ENCODE measurements at regions not wholly inside any gene's neighbourhood (a gene's known extent, or its start where the extent isn't known, plus 50 kb on each side); places are given as distances from the start of the nearest gene placed in this dataset.

GRCh38 chrX:122910697-122911096 lies 273.4 kb upstream of the GRIA3 start:
- Mint-ChIP-seq H3K36me3 (ENCODE audit: low read depth) (no peaks in the 10 kb centered on the region), H3K4me1 (no peaks in the 10 kb centered on the region), H3K9me3 (peaks cover 21% of the 10 kb centered on the region), H3K27ac (ENCODE audit: unreplicated experiment) (no peak overlapping the region), H3K27me3 (ENCODE audit: low read depth) (no peaks in the 10 kb centered on the region), H3K4me3 (no peak overlapping the region)
- no peak for TF ChIP-seq CTCF (conservative IDR thresholded peaks at IDR 0.05)
- no peak for DNase-seq (ENCODE audit: low read depth, low spot score)

- DNase-seq (ENCODE audit: low read depth, low spot score) = no peak
- Mint-ChIP-seq H3K36me3 (ENCODE audit: low read depth) (no peaks in the 10 kb centered on the region), H3K4me3 (no peak overlapping the region), H3K27me3 (ENCODE audit: low read depth) (no peaks in the 10 kb centered on the region), H3K27ac (ENCODE audit: unreplicated experiment) (no peak overlapping the region), H3K9me3 (peaks cover 24% of the 10 kb centered on the region), H3K4me1 (no peaks in the 10 kb centered on the region)
- no peak for TF ChIP-seq CTCF (conservative IDR thresholded peaks at IDR 0.05)
Measured at GRCh38 chrX:122913134-122913533, 270.9 kb upstream of the GRIA3 start.

GRCh38 chrX:122913764-122914163 lies 270.3 kb upstream of the GRIA3 start:
- no peaks in the 10 kb centered on the region for H3K27me3 Mint-ChIP-seq (ENCODE audit: low read depth)
- H3K27ac Mint-ChIP-seq (ENCODE audit: unreplicated experiment) = no peak overlapping the region
- no peaks in the 10 kb centered on the region for H3K36me3 Mint-ChIP-seq (ENCODE audit: low read depth)
- no peak overlapping the region for H3K4me3 Mint-ChIP-seq
- no peak for DNase-seq (ENCODE audit: low read depth, low spot score)
- no peak for TF ChIP-seq CTCF (conservative IDR thresholded peaks at IDR 0.05)
- H3K9me3 Mint-ChIP-seq = peaks cover 24% of the 10 kb centered on the region
- H3K4me1 Mint-ChIP-seq = no peaks in the 10 kb centered on the region

GRCh38 chrX:122914256-122914655 lies 269.8 kb upstream of the GRIA3 start:
- TF ChIP-seq CTCF (conservative IDR thresholded peaks at IDR 0.05) = no peak
- H3K4me3 Mint-ChIP-seq = no peak overlapping the region
- no peak overlapping the region for H3K27ac Mint-ChIP-seq (ENCODE audit: unreplicated experiment)
- no peaks in the 10 kb centered on the region for H3K36me3 Mint-ChIP-seq (ENCODE audit: low read depth)
- H3K9me3 Mint-ChIP-seq = peaks cover 24% of the 10 kb centered on the region
- DNase-seq (ENCODE audit: low read depth, low spot score) = no peak
- no peaks in the 10 kb centered on the region for H3K4me1 Mint-ChIP-seq
- no peaks in the 10 kb centered on the region for H3K27me3 Mint-ChIP-seq (ENCODE audit: low read depth)

GRCh38 chrX:122934131-122934530 lies 249.9 kb upstream of the GRIA3 start:
- H3K27me3 Mint-ChIP-seq (ENCODE audit: low read depth) = no peaks in the 10 kb centered on the region
- H3K4me3 Mint-ChIP-seq = no peak overlapping the region
- H3K36me3 Mint-ChIP-seq (ENCODE audit: low read depth) = no peaks in the 10 kb centered on the region
- no peak for TF ChIP-seq CTCF (conservative IDR thresholded peaks at IDR 0.05)
- DNase-seq (ENCODE audit: low read depth, low spot score) = no peak
- H3K27ac Mint-ChIP-seq (ENCODE audit: unreplicated experiment) = no peak overlapping the region
- H3K9me3 Mint-ChIP-seq = peaks cover 14% of the 10 kb centered on the region
- no peaks in the 10 kb centered on the region for H3K4me1 Mint-ChIP-seq

- no peaks in the 10 kb centered on the region for H3K36me3 Mint-ChIP-seq (ENCODE audit: low read depth)
- no peak overlapping the region for H3K27ac Mint-ChIP-seq (ENCODE audit: unreplicated experiment)
- H3K4me3 Mint-ChIP-seq = no peak overlapping the region
- H3K4me1 Mint-ChIP-seq = no peaks in the 10 kb centered on the region
- H3K9me3 Mint-ChIP-seq = peaks cover 16% of the 10 kb centered on the region
- no peak for TF ChIP-seq CTCF (conservative IDR thresholded peaks at IDR 0.05)
- H3K27me3 Mint-ChIP-seq (ENCODE audit: low read depth) = no peaks in the 10 kb centered on the region
- DNase-seq (ENCODE audit: low read depth, low spot score) = no peak
Measured at GRCh38 chrX:122940199-122940598, 243.9 kb upstream of the GRIA3 start.

All from neural crest cell (in vitro differentiated cells).